Subcutaneous abdominal adipose tissue (tissue), 5 donors: ENCODE measurements at regions not wholly inside any gene's neighbourhood (a gene's known extent, or its start where the extent isn't known, plus 50 kb on each side); places are given as distances from the start of the nearest gene placed in this dataset.
A peak's percentile ranks its signal among the peaks of the same experiment; 100 is the strongest.

ENCODE experiments used
- H3K27ac ChIP-seq: one replicate; pipeline ENCODE4 v1.7.0; 2013; ENCODE audit warnings: low read depth, mild to moderate bottlenecking, inconsistent platforms, low read length, moderate library complexity
- H3K27me3 ChIP-seq, 5 donors: one replicate each; pipeline ENCODE4 v1.7.0; 2013; ENCODE audit warnings: low read length in 5 of 5, inconsistent platforms in 1 of 5; ENCODE audit not compliant: control insufficient read depth in 5 of 5, insufficient read depth in 4 of 5
- H3K36me3 ChIP-seq, 5 donors: one replicate each; pipeline ENCODE4 v1.7.0; 2013; ENCODE audit warnings: low read length in 5 of 5; ENCODE audit not compliant: control insufficient read depth in 5 of 5, insufficient read depth in 5 of 5
- H3K4me1 ChIP-seq, 5 donors: one replicate each; pipeline ENCODE4 v1.7.0; 2013; ENCODE audit warnings: low read length in 5 of 5, mild to moderate bottlenecking in 3 of 5, moderate library complexity in 1 of 5; ENCODE audit not compliant: control insufficient read depth in 5 of 5, insufficient read depth in 5 of 5
- H3K4me3 ChIP-seq, 5 donors: one replicate each; pipeline ENCODE4 v1.7.0; 2013; ENCODE audit warnings: low read length in 5 of 5, low read depth in 1 of 5
- H3K9ac ChIP-seq, 5 donors: one replicate each; pipeline ENCODE4 v1.7.0; 2013; ENCODE audit warnings: low read length in 5 of 5, mild to moderate bottlenecking in 4 of 5, moderate library complexity in 3 of 5
- H3K9me3 ChIP-seq, 5 donors: one replicate each; pipeline ENCODE4 v1.7.0; 2013; ENCODE audit warnings: low read length in 5 of 5; ENCODE audit not compliant: control insufficient read depth in 5 of 5
- donor health status: healthy.
- donor health status: healthy.
- donor health status: healthy.
- donor health status: healthy.
- donor health status: healthy.

DNA sequence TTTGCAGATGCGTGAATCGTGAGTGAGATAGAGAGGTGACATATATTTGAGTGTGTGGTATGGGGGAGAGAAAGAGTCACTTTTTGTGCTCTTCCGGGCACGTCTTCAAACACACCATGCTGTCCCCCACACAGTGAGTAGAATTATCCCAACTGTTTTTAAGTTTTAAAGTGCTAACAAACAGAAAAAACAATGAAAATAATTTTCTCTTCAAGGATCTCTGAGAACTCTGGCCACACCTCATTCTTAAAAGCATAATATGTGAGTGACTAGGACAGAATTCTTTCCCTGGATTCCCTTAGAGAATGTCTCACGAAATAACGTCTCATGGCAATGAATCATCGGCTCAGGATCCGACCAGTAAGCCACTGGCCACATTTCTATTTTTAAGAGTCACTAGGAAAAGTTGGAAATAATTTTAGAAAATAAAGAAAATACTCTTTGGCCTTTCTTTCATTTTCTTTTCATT lies 235.7 kb upstream of the ZNF217 start:
- no peaks in the 10 kb centered on the region for H3K9me3 ChIP-seq
- peak overlapping the region; percentile 29 to 70 (median 70) for H3K9ac ChIP-seq
- peak overlapping the region; percentile 95 for H3K27ac ChIP-seq
- no peaks in the 10 kb centered on the region for H3K27me3 ChIP-seq
- H3K4me3 ChIP-seq: peak overlapping the region; percentile 45 to 67 (median 56)
- peaks cover 0 to 33% (median 27%) of the 10 kb centered on the region in 5 donors for H3K4me1 ChIP-seq
- no peaks in the 10 kb centered on the region for H3K36me3 ChIP-seq

DNA sequence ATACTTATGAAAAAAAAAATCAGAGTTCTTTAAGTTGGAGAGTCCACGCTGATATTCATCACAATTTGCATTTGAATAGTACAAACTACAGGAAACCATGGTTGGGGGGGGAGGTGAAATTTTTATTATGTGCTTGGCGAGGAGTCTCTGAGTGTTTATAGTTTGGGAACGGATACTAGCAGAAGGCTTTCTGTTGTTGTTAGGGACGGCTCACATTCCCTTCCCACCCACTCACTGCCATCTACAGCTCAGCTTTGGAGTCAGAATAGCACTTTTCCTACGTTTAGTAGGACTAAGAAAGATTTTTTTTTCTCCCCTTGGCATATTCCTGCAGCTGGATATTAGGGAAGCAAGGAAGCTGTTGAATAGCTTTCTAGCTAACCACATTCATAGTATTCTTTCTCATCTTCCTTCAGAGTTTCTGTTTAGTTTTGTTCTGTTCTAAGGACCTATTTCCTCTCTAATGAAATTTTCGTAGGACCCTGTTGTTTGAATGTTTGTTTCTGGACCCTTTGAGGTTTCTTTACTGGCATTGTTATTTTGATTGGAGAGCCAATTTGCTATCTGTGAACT lies 235.1 kb upstream of the ZNF217 start:
- Histone ChIP-seq H3K4me1 (peaks cover 0 to 29% (median 27%) of the 10 kb centered on the region in 5 donors), H3K27me3 (no peaks in the 10 kb centered on the region), H3K27ac (peak overlapping the region; percentile 95), H3K9ac (peak overlapping the region; percentile 29 to 70 (median 69)), H3K36me3 (no peaks in the 10 kb centered on the region), H3K9me3 (no peaks in the 10 kb centered on the region), H3K4me3 (peak overlapping the region; percentile 45 to 67 (median 56))

GRCh38 chr20:53828088-53828681 lies 234.5 kb upstream of the ZNF217 start:
- peak overlapping the region in 2 of 5 donors; percentile 69 to 70 for H3K9ac ChIP-seq
- H3K27ac ChIP-seq: peak overlapping the region; percentile 95
- peaks cover 0 to 29% (median 27%) of the 10 kb centered on the region in 5 donors for H3K4me1 ChIP-seq
- H3K36me3 ChIP-seq: no peaks in the 10 kb centered on the region
- H3K27me3 ChIP-seq: no peaks in the 10 kb centered on the region
- H3K4me3 ChIP-seq: peak overlapping the region in 4 of 5 donors; percentile 17 to 57 (median 52)
- no peaks in the 10 kb centered on the region for H3K9me3 ChIP-seq

GRCh38 chr20:53827292-53828087 lies 233.9 kb upstream of the ZNF217 start:
- Histone ChIP-seq H3K4me1 (peaks cover 0 to 29% (median 27%) of the 10 kb centered on the region in 5 donors), H3K27ac (peak overlapping the region; percentile 95), H3K36me3 (no peaks in the 10 kb centered on the region), H3K9ac (no peak overlapping the region), H3K4me3 (no peak overlapping the region), H3K9me3 (no peaks in the 10 kb centered on the region), H3K27me3 (no peaks in the 10 kb centered on the region)

DNA sequence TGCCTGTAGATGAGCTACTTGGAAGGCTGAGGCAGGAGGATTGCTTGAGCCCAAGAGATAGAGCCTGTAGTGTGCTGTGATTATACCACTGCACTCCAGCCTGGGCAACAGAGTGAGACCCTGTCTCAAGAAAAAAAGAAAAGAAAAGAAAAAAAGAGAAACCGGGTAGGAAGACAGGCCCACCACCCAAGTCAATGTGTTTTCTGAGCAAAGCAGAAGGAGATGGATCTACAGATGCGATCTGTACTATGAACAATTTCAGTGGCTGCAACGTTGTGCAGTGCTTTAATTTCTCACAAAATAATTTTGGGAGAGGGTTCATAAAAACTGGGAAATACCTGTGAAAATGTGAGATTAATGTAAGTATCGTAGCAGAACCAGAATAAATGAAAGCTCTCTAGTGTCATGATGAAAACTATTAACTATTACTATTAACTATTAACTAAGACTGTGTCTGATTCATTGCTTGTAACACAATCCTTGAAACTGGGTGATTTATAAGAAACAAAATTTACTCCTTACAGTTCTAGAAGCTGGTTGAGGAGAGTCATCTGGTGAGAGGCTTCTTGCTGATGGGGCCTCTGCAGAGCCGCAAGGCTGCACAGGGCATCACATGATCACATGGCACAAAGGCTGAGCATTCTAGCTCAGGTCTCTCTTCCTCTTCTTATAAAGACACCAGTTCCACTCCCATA lies 233.1 kb upstream of the ZNF217 start:
- H3K27me3 ChIP-seq: no peaks in the 10 kb centered on the region
- no peaks in the 10 kb centered on the region for H3K9me3 ChIP-seq
- H3K36me3 ChIP-seq: no peaks in the 10 kb centered on the region
- H3K4me3 ChIP-seq: no peak overlapping the region
- H3K4me1 ChIP-seq: peaks cover 0 to 29% (median 27%) of the 10 kb centered on the region in 5 donors
- no peak overlapping the region for H3K9ac ChIP-seq
- H3K27ac ChIP-seq: peak overlapping the region; percentile 95

GRCh38 chr20:53826090-53826489 lies 232.5 kb upstream of the ZNF217 start:
- Histone ChIP-seq H3K9me3 (no peaks in the 10 kb centered on the region), H3K36me3 (no peaks in the 10 kb centered on the region), H3K4me1 (peaks cover 0 to 29% (median 27%) of the 10 kb centered on the region in 5 donors), H3K27ac (no peak overlapping the region), H3K9ac (no peak overlapping the region), H3K27me3 (no peaks in the 10 kb centered on the region), H3K4me3 (no peak overlapping the region)

- Histone ChIP-seq H3K4me3 (no peak overlapping the region), H3K9ac (no peak overlapping the region), H3K9me3 (no peaks in the 10 kb centered on the region), H3K36me3 (no peaks in the 10 kb centered on the region), H3K27me3 (no peaks in the 10 kb centered on the region), H3K4me1 (peaks cover 0 to 24% (median 23%) of the 10 kb centered on the region in 5 donors), H3K27ac (no peak overlapping the region)
These were observed 231.6 kb upstream of the ZNF217 start for GRCh38 chr20:53825282-53825681.

DNA sequence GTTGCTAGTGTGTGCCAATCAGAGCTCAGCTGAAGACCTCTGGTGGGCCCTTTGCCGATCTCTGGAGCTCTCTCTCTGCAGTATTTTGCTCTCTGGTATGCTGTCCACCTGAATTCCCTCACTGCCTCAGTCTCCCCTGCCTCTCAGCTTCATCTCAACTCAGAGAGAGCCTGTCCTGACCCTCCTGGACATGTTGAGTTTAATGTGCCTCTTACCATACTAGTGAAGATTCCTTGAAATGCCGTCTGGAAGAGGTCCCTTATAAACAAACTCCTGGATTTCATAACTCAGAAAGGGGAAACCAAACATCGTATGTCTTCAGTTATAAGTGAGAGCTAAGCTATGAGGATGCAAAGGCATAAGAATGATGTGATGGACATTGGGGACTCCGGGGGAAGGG lies 231.1 kb upstream of the ZNF217 start:
- H3K4me3 ChIP-seq: no peak overlapping the region
- no peak overlapping the region for H3K9ac ChIP-seq
- H3K4me1 ChIP-seq: peaks cover 0 to 19% (median 18%) of the 10 kb centered on the region in 5 donors
- H3K27me3 ChIP-seq: no peaks in the 10 kb centered on the region
- H3K36me3 ChIP-seq: no peaks in the 10 kb centered on the region
- H3K9me3 ChIP-seq: no peaks in the 10 kb centered on the region
- no peak overlapping the region for H3K27ac ChIP-seq

- no peaks in the 10 kb centered on the region for H3K27me3 ChIP-seq
- H3K27ac ChIP-seq: no peak overlapping the region
- H3K4me3 ChIP-seq: no peak overlapping the region
- peaks cover 0 to 5% (median 4%) of the 10 kb centered on the region in 5 donors for H3K4me1 ChIP-seq
- H3K36me3 ChIP-seq: no peaks in the 10 kb centered on the region
- peaks cover 0 to 2% (median 0%) of the 10 kb centered on the region in 5 donors for H3K9me3 ChIP-seq
- H3K9ac ChIP-seq: no peak overlapping the region
These were observed 229.6 kb upstream of the ZNF217 start for GRCh38 chr20:53823121-53823764.
